HEK293 (cell line): ENCODE measurements at regions not wholly inside any gene's neighbourhood (a gene's known extent, or its start where the extent isn't known, plus 50 kb on each side); places are given as distances from the start of the nearest gene placed in this dataset.

Experiments
- CTCF ChIA-PET: fragments of 350-600 bp; formaldehyde crosslinking; extraction: SDS; loops from one replicate; lab custom pipeline; 2021; ENCODE audit warnings: antibody characterized with exemption; lab: Yijun Ruan, JAX
- POLR2A ChIA-PET: fragments of 300-600 bp; formaldehyde crosslinking; extraction: SDS; loops from one replicate; lab custom pipeline; 2020; ENCODE audit warnings: antibody characterized with exemption, inconsistent platforms; lab: Yijun Ruan, JAX
- H3K27ac ChIP-seq: fragments of 200-500 bp; sonication (Bioruptor generic); 2 replicates; pipeline ENCODE4 v1.5.1; 2014; ENCODE audit warnings: low read depth, low read length, control low read depth, inconsistent platforms; ENCODE audit errors: extremely low read depth
- H3K36me3 ChIP-seq, 2 experiments: fragments of 200-500 bp in 1 of 2; sonication (Bioruptor generic) in 1 of 2; 1 replicate in 1 of 2; 2 replicates in 1 of 2; pipeline ENCODE4 v1.5.1; 2014 to 2017; ENCODE audit warnings: inconsistent platforms in 2 of 2, low read length in 2 of 2; ENCODE audit not compliant: control insufficient read depth in 2 of 2, insufficient read depth in 1 of 2
- H3K4me1 ChIP-seq: fragments of 200-500 bp; sonication (Bioruptor generic); 2 replicates; pipeline ENCODE4 v1.5.1; 2014; ENCODE audit warnings: mild to moderate bottlenecking, low read length, inconsistent platforms; ENCODE audit not compliant: control insufficient read depth, insufficient read depth
- H3K4me3 ChIP-seq: 2 replicates; pipeline ENCODE4 v1.5.1; 2011; ENCODE audit warnings: low read depth, mild to moderate bottlenecking, control low read depth, low read length, moderate library complexity
- H3K9me3 ChIP-seq: fragments of 200-500 bp; sonication (Bioruptor generic); 2 replicates; pipeline ENCODE4 v1.5.1; 2014; ENCODE audit warnings: low read depth, low read length, inconsistent platforms; ENCODE audit not compliant: control insufficient read depth, insufficient read depth
- BCL11B ChIP-seq: fragments of 450-650 bp; formaldehyde crosslinking; IDR thresholded peaks from 2 replicates; pipeline ENCODE4 v1.5.1; 2016; ENCODE audit warnings: low read depth, missing biosample characterization, missing genetic modification characterization
- FEZF1 ChIP-seq: fragments of 450-650 bp; formaldehyde crosslinking; IDR thresholded peaks from 2 replicates; pipeline ENCODE4 v1.5.1; 2016; ENCODE audit warnings: missing biosample characterization, missing genetic modification characterization
- GLI2 ChIP-seq: fragments of 450-650 bp; formaldehyde crosslinking; IDR thresholded peaks from 2 replicates; pipeline ENCODE4; 2017; ENCODE audit warnings: missing biosample characterization, missing genetic modification characterization, low read depth, borderline replicate concordance
- GLI4 ChIP-seq: fragments of 450-650 bp; formaldehyde crosslinking; IDR thresholded peaks from 2 replicates; pipeline ENCODE4 v1.5.1; 2016; ENCODE audit warnings: missing biosample characterization, missing genetic modification characterization
- OSR2 ChIP-seq: fragments of 450-650 bp; formaldehyde crosslinking; IDR thresholded peaks from 2 replicates; pipeline ENCODE4 v1.5.1; 2016; ENCODE audit warnings: missing biosample characterization, missing genetic modification characterization
- SCRT1 ChIP-seq: fragments of 450-650 bp; formaldehyde crosslinking; IDR thresholded peaks from 2 replicates; pipeline ENCODE4 v1.5.1; 2016; ENCODE audit warnings: missing biosample characterization, missing genetic modification characterization, borderline replicate concordance
- YY2 ChIP-seq: fragments of 450-650 bp; formaldehyde crosslinking; IDR thresholded peaks from 2 replicates; pipeline ENCODE4 v1.5.1; 2016; ENCODE audit warnings: missing biosample characterization, missing genetic modification characterization
- ZBTB17 ChIP-seq: fragments of 450-650 bp; formaldehyde crosslinking; IDR thresholded peaks from 2 replicates; pipeline ENCODE4 v1.5.1; 2016; ENCODE audit warnings: missing biosample characterization, missing genetic modification characterization
- ZBTB8A ChIP-seq: fragments of 450-650 bp; formaldehyde crosslinking; IDR thresholded peaks from 2 replicates; pipeline ENCODE4 v1.5.1; 2016; ENCODE audit warnings: missing biosample characterization, missing genetic modification characterization
- ZNF146 ChIP-seq: fragments of 450-650 bp; formaldehyde crosslinking; IDR thresholded peaks from 2 replicates; pipeline ENCODE4 v1.5.1; 2016; ENCODE audit warnings: missing biosample characterization, missing genetic modification characterization
- ZNF19 ChIP-seq: fragments of 450-650 bp; formaldehyde crosslinking; IDR thresholded peaks from 2 replicates; pipeline ENCODE4; 2016; ENCODE audit warnings: missing biosample characterization, missing genetic modification characterization, low read depth
- ZNF2 ChIP-seq: fragments of 450-650 bp; formaldehyde crosslinking; IDR thresholded peaks from 2 replicates; pipeline ENCODE4 v1.5.1; 2016; ENCODE audit warnings: missing biosample characterization, missing genetic modification characterization
- ZNF404 ChIP-seq: fragments of 450-650 bp; formaldehyde crosslinking; IDR thresholded peaks from 2 replicates; pipeline ENCODE4 v1.5.1; 2017; ENCODE audit warnings: missing biosample characterization, missing genetic modification characterization
- ZNF423 ChIP-seq: fragments of 450-650 bp; formaldehyde crosslinking; IDR thresholded peaks from 2 replicates; pipeline ENCODE4 v1.5.1; 2016; ENCODE audit warnings: missing biosample characterization, missing genetic modification characterization
- ZNF518A ChIP-seq: fragments of 450-650 bp; formaldehyde crosslinking; conservative IDR thresholded peaks from 2 replicates; pipeline ENCODE4 v1.5.1; 2016; ENCODE audit warnings: low read depth, missing biosample characterization, missing genetic modification characterization
- ZNF561 ChIP-seq: fragments of 450-650 bp; IDR thresholded peaks from 2 replicates; pipeline ENCODE4 v1.5.1; 2018; ENCODE audit warnings: missing biosample characterization, missing genetic modification characterization, borderline replicate concordance
- ZNF629 ChIP-seq: fragments of 450-650 bp; formaldehyde crosslinking; IDR thresholded peaks from 2 replicates; pipeline ENCODE4 v1.5.1; 2017; ENCODE audit warnings: missing biosample characterization, missing genetic modification characterization
- ZNF658 ChIP-seq: fragments of 450-650 bp; formaldehyde crosslinking; IDR thresholded peaks from 2 replicates; pipeline ENCODE4; 2016; ENCODE audit warnings: missing biosample characterization, missing genetic modification characterization
- ZNF768 ChIP-seq: fragments of 450-650 bp; formaldehyde crosslinking; IDR thresholded peaks from 2 replicates; pipeline ENCODE4 v1.5.1; 2018; ENCODE audit warnings: missing biosample characterization, mild to moderate bottlenecking, missing genetic modification characterization
- ZNF776 ChIP-seq: fragments of 450-650 bp; formaldehyde crosslinking; IDR thresholded peaks from 2 replicates; pipeline ENCODE4 v1.5.0; 2017; ENCODE audit warnings: missing biosample characterization, missing genetic modification characterization, borderline replicate concordance
- ZNF785 ChIP-seq: fragments of 450-650 bp; formaldehyde crosslinking; IDR thresholded peaks from 2 replicates; pipeline ENCODE4 v1.5.1; 2016; ENCODE audit warnings: missing biosample characterization, missing genetic modification characterization
- ZNF830 ChIP-seq: fragments of 450-650 bp; IDR thresholded peaks from 2 replicates; pipeline ENCODE4 v1.5.0; 2018; ENCODE audit warnings: missing biosample characterization, missing genetic modification characterization, low read depth, mild to moderate bottlenecking, moderate library complexity
- ZSCAN16 ChIP-seq: fragments of 450-650 bp; formaldehyde crosslinking; IDR thresholded peaks from 2 replicates; pipeline ENCODE4 v1.5.1; 2016; ENCODE audit warnings: missing biosample characterization, missing genetic modification characterization
- TF ChIP-seq, protein P1 (sequence below): fragments of 450-650 bp; formaldehyde crosslinking; IDR thresholded peaks from 2 replicates; pipeline ENCODE4 v1.5.1; 2016; ENCODE audit warnings: missing biosample characterization, missing genetic modification characterization
- TF ChIP-seq, protein P2 (sequence below): fragments of 450-650 bp; formaldehyde crosslinking; IDR thresholded peaks from 2 replicates; pipeline ENCODE4 v1.5.1; 2017; ENCODE audit warnings: missing biosample characterization, missing genetic modification characterization

- no peak for TF ChIP-seq ZBTB8A (tag by site-specific recombination)
- TF ChIP-seq OSR2 (tag by site-specific recombination): no peak
- TF ChIP-seq ZNF518A (tag by site-specific recombination): no peak
- TF ChIP-seq ZNF146: no peak
- no peak for TF ChIP-seq ZNF19 (tag by site-specific recombination)
- no peak for TF ChIP-seq ZNF658
- no peak for TF ChIP-seq GLI4 (tag by site-specific recombination)
- no peak for TF ChIP-seq ZNF830 (tag by site-specific recombination)
- no peak for TF ChIP-seq ZBTB17 (tag by site-specific recombination)
These were observed 71.8 kb upstream of the NDUFB4 start (continued) for GRCh38 chr3:120524171-120524923.

GRCh38 chr3:120516136-120516535 lies 65.3 kb upstream of the FSTL1 start:
- CTCF ChIA-PET: interaction anchor here (1.1 kb wide), 1 partner anchor 9 kb away, joined by 7 read pairs; no protein-coding TSS in a partner anchor
- Histone ChIP-seq H3K4me1 (no peaks in the 10 kb centered on the region), H3K4me3 (no peak overlapping the region), H3K36me3 (no peaks in the 10 kb centered on the region), H3K27ac (no peak overlapping the region), H3K9me3 (no peaks in the 10 kb centered on the region)
- TF ChIP-seq ZNF404 (no peak), ZNF776 (tag by site-specific recombination) (no peak), ZNF785 (no peak), FEZF1 (peak; percentile 45; the same call in 1 of the 2 replicates)
- TF ChIP-seq, protein P1, sequence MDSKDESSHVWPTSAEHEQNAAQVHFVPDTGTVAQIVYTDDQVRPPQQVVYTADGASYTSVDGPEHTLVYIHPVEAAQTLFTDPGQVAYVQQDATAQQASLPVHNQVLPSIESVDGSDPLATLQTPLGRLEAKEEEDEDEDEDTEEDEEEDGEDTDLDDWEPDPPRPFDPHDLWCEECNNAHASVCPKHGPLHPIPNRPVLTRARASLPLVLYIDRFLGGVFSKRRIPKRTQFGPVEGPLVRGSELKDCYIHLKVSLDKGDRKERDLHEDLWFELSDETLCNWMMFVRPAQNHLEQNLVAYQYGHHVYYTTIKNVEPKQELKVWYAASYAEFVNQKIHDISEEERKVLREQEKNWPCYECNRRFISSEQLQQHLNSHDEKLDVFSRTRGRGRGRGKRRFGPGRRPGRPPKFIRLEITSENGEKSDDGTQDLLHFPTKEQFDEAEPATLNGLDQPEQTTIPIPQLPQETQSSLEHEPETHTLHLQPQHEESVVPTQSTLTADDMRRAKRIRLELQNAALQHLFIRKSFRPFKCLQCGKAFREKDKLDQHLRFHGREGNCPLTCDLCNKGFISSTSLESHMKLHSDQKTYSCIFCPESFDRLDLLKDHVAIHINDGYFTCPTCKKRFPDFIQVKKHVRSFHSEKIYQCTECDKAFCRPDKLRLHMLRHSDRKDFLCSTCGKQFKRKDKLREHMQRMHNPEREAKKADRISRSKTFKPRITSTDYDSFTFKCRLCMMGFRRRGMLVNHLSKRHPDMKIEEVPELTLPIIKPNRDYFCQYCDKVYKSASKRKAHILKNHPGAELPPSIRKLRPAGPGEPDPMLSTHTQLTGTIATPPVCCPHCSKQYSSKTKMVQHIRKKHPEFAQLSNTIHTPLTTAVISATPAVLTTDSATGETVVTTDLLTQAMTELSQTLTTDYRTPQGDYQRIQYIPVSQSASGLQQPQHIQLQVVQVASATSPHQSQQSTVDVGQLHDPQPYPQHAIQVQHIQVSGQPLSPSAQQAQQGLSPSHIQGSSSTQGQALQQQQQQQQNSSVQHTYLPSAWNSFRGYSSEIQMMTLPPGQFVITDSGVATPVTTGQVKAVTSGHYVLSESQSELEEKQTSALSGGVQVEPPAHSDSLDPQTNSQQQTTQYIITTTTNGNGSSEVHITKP (tag by site-specific recombination): 0 out of 2 replicates have a peak, but pooled peaks have one; percentile 25
- POLR2A ChIA-PET: no interaction called here

GRCh38 chr3:120512655-120513054 lies 61.9 kb upstream of the FSTL1 start:
- no peaks in the 10 kb centered on the region for H3K36me3 ChIP-seq
- CTCF ChIA-PET: interaction anchor here (0.6 to 0.7 kb wide), 2 partner anchors 53 to 54 kb away, joined by 3 to 4 read pairs; no protein-coding TSS in a partner anchor
- no peak for TF ChIP-seq ZNF768
- no peak for TF ChIP-seq ZNF2 (tag by site-specific recombination)
- TF ChIP-seq ZNF423 (tag by site-specific recombination): no peak
- TF ChIP-seq ZSCAN16 (tag by site-specific recombination): no peak
- no peak for TF ChIP-seq ZNF561 (tag by site-specific recombination)
- no peak for TF ChIP-seq YY2 (tag by site-specific recombination)
- TF ChIP-seq, protein P2, sequence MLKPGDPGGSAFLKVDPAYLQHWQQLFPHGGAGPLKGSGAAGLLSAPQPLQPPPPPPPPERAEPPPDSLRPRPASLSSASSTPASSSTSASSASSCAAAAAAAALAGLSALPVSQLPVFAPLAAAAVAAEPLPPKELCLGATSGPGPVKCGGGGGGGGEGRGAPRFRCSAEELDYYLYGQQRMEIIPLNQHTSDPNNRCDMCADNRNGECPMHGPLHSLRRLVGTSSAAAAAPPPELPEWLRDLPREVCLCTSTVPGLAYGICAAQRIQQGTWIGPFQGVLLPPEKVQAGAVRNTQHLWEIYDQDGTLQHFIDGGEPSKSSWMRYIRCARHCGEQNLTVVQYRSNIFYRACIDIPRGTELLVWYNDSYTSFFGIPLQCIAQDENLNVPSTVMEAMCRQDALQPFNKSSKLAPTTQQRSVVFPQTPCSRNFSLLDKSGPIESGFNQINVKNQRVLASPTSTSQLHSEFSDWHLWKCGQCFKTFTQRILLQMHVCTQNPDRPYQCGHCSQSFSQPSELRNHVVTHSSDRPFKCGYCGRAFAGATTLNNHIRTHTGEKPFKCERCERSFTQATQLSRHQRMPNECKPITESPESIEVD: no peak
- no peak for TF ChIP-seq BCL11B (tag by site-specific recombination)
- TF ChIP-seq ZNF629 (tag by site-specific recombination): no peak
- TF ChIP-seq SCRT1 (tag by site-specific recombination): no peak
- no peak for TF ChIP-seq GLI2

More at GRCh38 chr3:120512655-120513054, 61.9 kb upstream of the FSTL1 start:
- no peaks in the 10 kb centered on the region for H3K9me3 ChIP-seq
- POLR2A ChIA-PET: no interaction called here
- no peaks in the 10 kb centered on the region for H3K4me1 ChIP-seq
- H3K4me3 ChIP-seq: no peak overlapping the region
- H3K27ac ChIP-seq: no peak overlapping the region
